ENCODE measurements at regions not wholly inside any gene's neighbourhood (a gene's known extent, or its start where the extent isn't known, plus 50 kb on each side); places are given as distances from the start of the nearest gene placed in this dataset.

- no peaks in the 10 kb centered on the region for H3K27me3 ChIP-seq
- H3K36me3 ChIP-seq: no peaks in the 10 kb centered on the region
- H3K4me3 ChIP-seq: no peak overlapping the region
- 47% methylated on average over 7 of the region's 7 CpGs for WGBS (ENCODE audit: insufficient coverage, low coverage, low lambda C conversion rate, missing lambda C conversion rate)
- intact Hi-C loops (cut with DNase I): no loop called here
- H3K9me3 ChIP-seq: no peaks in the 10 kb centered on the region
- no peak overlapping the region for H3K27ac ChIP-seq
- DNase-seq (no peak), ATAC-seq (no peak)
- no peaks in the 10 kb centered on the region for H3K4me1 ChIP-seq
- TF ChIP-seq POLR2A (IDR thresholded peaks at IDR 0.05): no peak
- no peak for TF ChIP-seq CTCF (IDR thresholded peaks at IDR 0.05)
Measured at GRCh38 chr5:92081958-92082712, 699.0 kb upstream of the ARRDC3 start.

GRCh38 chr5:92070786-92071185, 687.7 kb upstream of the ARRDC3 start:
- H3K4me3 ChIP-seq: no peak overlapping the region
- no peaks in the 10 kb centered on the region for H3K4me1 ChIP-seq
- no peak for TF ChIP-seq POLR2A (IDR thresholded peaks at IDR 0.05)
- no peak for TF ChIP-seq CTCF (IDR thresholded peaks at IDR 0.05)
- H3K9me3 ChIP-seq: no peaks in the 10 kb centered on the region
- intact Hi-C loops (cut with DNase I): no loop called here
- 3% methylated on average over 2 of the region's 2 CpGs for WGBS (ENCODE audit: insufficient coverage, low coverage, low lambda C conversion rate, missing lambda C conversion rate)
- no peaks in the 10 kb centered on the region for H3K36me3 ChIP-seq
- ATAC-seq (no peak), DNase-seq (no peak)
- no peaks in the 10 kb centered on the region for H3K27me3 ChIP-seq
- no peak overlapping the region for H3K27ac ChIP-seq

GRCh38 chr5:92064993-92065392, 681.9 kb upstream of the ARRDC3 start:
- H3K27me3 ChIP-seq: no peaks in the 10 kb centered on the region
- H3K9me3 ChIP-seq: no peaks in the 10 kb centered on the region
- no peak overlapping the region for H3K4me3 ChIP-seq
- TF ChIP-seq POLR2A (IDR thresholded peaks at IDR 0.05) (no peak), CTCF (IDR thresholded peaks at IDR 0.05) (no peak)
- no peaks in the 10 kb centered on the region for H3K4me1 ChIP-seq
- DNase-seq (no peak), ATAC-seq (no peak)
- no peaks in the 10 kb centered on the region for H3K36me3 ChIP-seq
- no peak overlapping the region for H3K27ac ChIP-seq
- intact Hi-C loops (cut with DNase I): no loop called here
- 37% methylated on average over 1 of the region's 1 CpG for WGBS (ENCODE audit: insufficient coverage, low coverage, low lambda C conversion rate, missing lambda C conversion rate)

GRCh38 chr5:92051741-92052140, 668.6 kb upstream of the ARRDC3 start:
- H3K36me3 ChIP-seq: no peaks in the 10 kb centered on the region
- no peak for DNase-seq
- H3K27ac ChIP-seq: no peak overlapping the region
- no peak for TF ChIP-seq CTCF (IDR thresholded peaks at IDR 0.05)
- H3K9me3 ChIP-seq: no peaks in the 10 kb centered on the region
- ATAC-seq: no peak
- H3K4me1 ChIP-seq: no peaks in the 10 kb centered on the region
- intact Hi-C loops (cut with DNase I): no loop called here
- H3K27me3 ChIP-seq: no peaks in the 10 kb centered on the region
- H3K4me3 ChIP-seq: no peak overlapping the region

DNA sequence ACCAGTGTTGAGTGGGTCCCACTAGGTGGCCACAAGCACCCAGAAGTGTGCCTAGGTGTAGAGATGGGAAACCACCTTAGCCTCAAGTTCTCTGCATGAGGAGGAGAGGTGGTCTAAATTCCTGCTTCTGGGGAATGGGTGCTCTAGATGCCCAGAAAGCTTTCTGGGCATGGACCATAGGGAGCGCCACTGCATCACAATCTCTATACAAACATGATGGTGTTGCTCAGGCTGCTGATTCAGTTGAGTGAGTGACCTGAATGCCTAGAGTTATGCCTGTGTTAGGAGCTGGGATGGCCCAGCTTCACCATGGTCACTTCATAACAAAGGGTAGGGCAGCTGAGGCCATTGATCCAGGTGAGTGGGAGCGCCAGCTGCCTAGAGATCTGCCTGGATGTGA, 667.9 kb upstream of the ARRDC3 start:
- TF ChIP-seq POLR2A (IDR thresholded peaks at IDR 0.05) (no peak), CTCF (IDR thresholded peaks at IDR 0.05) (no peak)
- H3K27me3 ChIP-seq: no peaks in the 10 kb centered on the region
- WGBS (ENCODE audit: insufficient coverage, low coverage, low lambda C conversion rate, missing lambda C conversion rate): 62% methylated on average over 2 of the region's 2 CpGs
- no peaks in the 10 kb centered on the region for H3K36me3 ChIP-seq
- no peak for DNase-seq
- no peak for ATAC-seq
- H3K4me3 ChIP-seq: no peak overlapping the region
- H3K27ac ChIP-seq: no peak overlapping the region
- intact Hi-C loops (cut with DNase I): no loop called here
- H3K9me3 ChIP-seq: no peaks in the 10 kb centered on the region
- H3K4me1 ChIP-seq: no peaks in the 10 kb centered on the region
